ENCODE measurements at regions not wholly inside any gene's neighbourhood (a gene's known extent, or its start where the extent isn't known, plus 50 kb on each side); places are given as distances from the start of the nearest gene placed in this dataset.
A peak's percentile ranks its signal among the peaks of the same experiment; 100 is the strongest.

GRCh38 chr14:97539884-97540283 is 742.7 kb downstream of the VRK1 start:
- no peak for DNase-seq

GRCh38 chr14:97543221-97543620 is 746.0 kb downstream of the VRK1 start:
- no peak for DNase-seq

GRCh38 chr14:97543816-97544215 is 746.6 kb downstream of the VRK1 start:
- no peak for DNase-seq

- DNase-seq: no peak
These were observed 747.4 kb downstream of the VRK1 start for GRCh38 chr14:97544571-97544970.

GRCh38 chr14:97546491-97547230 is 749.5 kb downstream of the VRK1 start:
- DNase-seq: no peak

GRCh38 chr14:97550463-97550862 is 753.3 kb downstream of the VRK1 start:
- no peak for DNase-seq

GRCh38 chr14:97554597-97554996 is 757.4 kb downstream of the VRK1 start:
- DNase-seq: no peak

- no peak for DNase-seq
These were observed 767.2 kb downstream of the VRK1 start for GRCh38 chr14:97564334-97564733.

GRCh38 chr14:97571201-97571600 is 774.0 kb downstream of the VRK1 start:
- no peak for DNase-seq

GRCh38 chr14:97571866-97572555 is 774.8 kb downstream of the VRK1 start:
- no peak for DNase-seq

GRCh38 chr14:97572583-97573458 is 775.6 kb downstream of the VRK1 start:
- DNase-seq: no peak

GRCh38 chr14:97575677-97576076 is 778.5 kb downstream of the VRK1 start:
- DNase-seq: no peak

- no peak for DNase-seq
These were observed 781.9 kb downstream of the VRK1 start for GRCh38 chr14:97578982-97579548.

GRCh38 chr14:97581016-97581415 is 783.8 kb downstream of the VRK1 start:
- DNase-seq: no peak

GRCh38 chr14:97582022-97582421 is 784.8 kb downstream of the VRK1 start:
- DNase-seq: no peak

- no peak for DNase-seq
These were observed 787.3 kb downstream of the VRK1 start for GRCh38 chr14:97584528-97584927.

- DNase-seq: no peak
These were observed 795.3 kb downstream of the VRK1 start for GRCh38 chr14:97592341-97592980.

- no peak for DNase-seq
These were observed 797.1 kb downstream of the VRK1 start for GRCh38 chr14:97594306-97594705.

- DNase-seq: peak; percentile 60
These were observed 805.4 kb downstream of the VRK1 start for GRCh38 chr14:97602438-97603117.

GRCh38 chr14:97603201-97603600 is 806.0 kb downstream of the VRK1 start:
- peak; percentile 12 for DNase-seq

GRCh38 chr14:97604731-97605130 is 807.5 kb downstream of the VRK1 start:
- DNase-seq: no peak

- no peak for DNase-seq
These were observed 821.2 kb downstream of the VRK1 start for GRCh38 chr14:97618401-97618800.
